Fibroblast of skin of right quadriceps (primary cell): ENCODE measurements at regions not wholly inside any gene's neighbourhood (a gene's known extent, or its start where the extent isn't known, plus 50 kb on each side); places are given as distances from the start of the nearest gene placed in this dataset.
"Not testable (repeated sequence)": the region's sequence is repeated elsewhere in the genome, so short reads cannot be mapped to it uniquely, and the experiment has no call there.

Experiments used
- DNase-seq: peaks from one replicate; pipeline ENCODE4 v3.0.0-alpha.2; 2013

DNA sequence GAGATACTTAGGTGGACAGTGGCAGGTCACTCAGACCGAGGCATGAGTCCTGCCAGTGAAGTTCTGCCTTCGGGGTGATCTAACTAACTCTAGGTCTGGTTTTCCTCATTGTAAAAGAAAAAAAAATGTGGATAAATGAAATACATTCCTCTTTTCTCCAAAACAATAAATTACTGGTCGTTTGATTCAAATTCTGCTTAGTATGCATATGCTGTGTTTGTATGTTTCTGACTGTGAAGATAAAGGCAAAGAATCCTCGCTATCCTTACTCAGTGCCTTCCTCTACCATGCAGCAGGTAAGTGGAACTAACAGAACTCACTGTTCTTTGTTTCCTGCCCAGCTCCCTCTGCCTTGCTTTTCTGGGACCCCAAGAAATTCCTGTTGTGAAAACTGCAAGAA is 330.1 kb downstream of the SUCLG1 start:
- DNase-seq = no peak

GRCh38 chr2:84127812-84128211 is 331.3 kb downstream of the SUCLG1 start:
- not testable (repeated sequence) for DNase-seq

- no peak for DNase-seq
These were observed 332.6 kb downstream of the SUCLG1 start for GRCh38 chr2:84126530-84126929.

- DNase-seq = no peak
These were observed 333.0 kb downstream of the SUCLG1 start for GRCh38 chr2:84126084-84126483.

GRCh38 chr2:84116143-84116542 is 342.9 kb downstream of the SUCLG1 start:
- DNase-seq = no peak

DNA sequence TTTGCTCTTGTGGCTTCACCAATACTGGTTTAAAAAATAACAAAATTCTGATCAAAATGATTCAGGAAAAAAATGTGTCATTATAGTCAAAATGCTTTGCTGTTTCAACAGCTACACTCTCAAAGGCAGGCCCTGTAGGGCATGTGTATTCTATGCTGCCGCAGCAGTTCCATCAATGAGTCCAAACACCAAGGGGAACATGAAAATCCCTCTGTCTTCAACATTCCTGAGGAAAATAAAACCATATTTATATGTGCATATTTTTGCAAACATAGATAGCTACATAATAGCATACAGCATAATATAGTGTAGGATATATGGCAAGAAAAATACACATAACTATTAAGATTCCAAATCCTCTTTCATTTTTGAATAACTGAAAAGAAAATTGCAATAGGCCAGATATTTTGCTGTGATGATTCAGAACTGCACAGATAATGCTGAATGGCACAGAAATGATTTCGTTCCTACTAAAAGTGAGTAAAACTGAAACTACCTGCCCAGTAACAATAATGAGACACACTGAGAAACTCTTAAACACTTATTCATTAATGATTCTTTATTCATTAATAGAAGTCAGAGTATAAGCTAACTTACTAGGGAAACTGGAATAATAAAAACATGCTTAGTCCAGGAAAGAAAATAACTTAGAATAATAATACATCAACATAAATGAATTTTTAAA is 343.8 kb downstream of the SUCLG1 start:
- no peak for DNase-seq

DNA sequence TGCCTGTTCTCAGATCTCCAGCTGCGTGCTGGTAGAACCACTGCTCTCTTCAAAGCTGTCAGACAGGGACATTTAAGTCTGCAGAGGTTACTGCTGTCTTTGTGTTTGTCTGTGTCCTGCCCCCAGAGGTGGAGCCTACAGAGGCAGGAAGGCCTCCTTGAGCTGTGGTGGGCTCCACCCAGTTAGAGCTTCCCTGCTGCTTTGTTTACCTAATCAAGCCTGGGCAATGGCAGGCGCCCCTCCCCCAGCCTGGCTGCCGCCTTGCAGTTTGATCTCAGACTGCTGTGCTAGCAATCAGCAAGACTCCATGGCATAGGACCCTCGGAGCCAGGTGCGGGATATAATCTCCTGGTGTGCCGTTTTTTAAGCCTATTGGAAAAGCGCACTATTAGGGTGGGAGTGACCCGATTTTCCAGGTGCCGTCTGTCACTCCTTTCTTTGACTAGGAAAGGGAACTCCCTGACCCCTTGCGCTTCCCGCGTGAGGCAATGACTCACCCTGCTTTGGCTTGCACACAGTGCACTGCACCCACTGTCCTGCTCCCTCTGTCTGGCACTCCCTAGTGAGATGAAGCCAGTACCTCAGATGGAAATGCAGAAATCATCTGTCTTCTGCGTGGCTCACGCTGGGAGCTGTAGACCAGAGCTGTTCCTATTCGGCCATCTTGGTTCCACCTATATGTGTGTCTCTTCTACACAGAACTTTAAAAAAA is 355.1 kb downstream of the SUCLG1 start:
- not testable (repeated sequence) for DNase-seq

GRCh38 chr2:84102274-84102673 is 356.8 kb downstream of the SUCLG1 start:
- no peak for DNase-seq

- DNase-seq = no peak
These were observed 370.4 kb downstream of the SUCLG1 start for GRCh38 chr2:84088656-84089055.

- no peak for DNase-seq
These were observed 373.5 kb downstream of the SUCLG1 start for GRCh38 chr2:84085562-84085961.

GRCh38 chr2:84084856-84085255 is 374.2 kb downstream of the SUCLG1 start:
- DNase-seq = no peak

- no peak for DNase-seq
These were observed 375.1 kb downstream of the SUCLG1 start for GRCh38 chr2:84083984-84084383.

GRCh38 chr2:84078471-84078870 is 380.6 kb downstream of the SUCLG1 start:
- DNase-seq = no peak

- peak; percentile 19 for DNase-seq
These were observed 381.6 kb downstream of the SUCLG1 start for GRCh38 chr2:84077496-84077895.

DNA sequence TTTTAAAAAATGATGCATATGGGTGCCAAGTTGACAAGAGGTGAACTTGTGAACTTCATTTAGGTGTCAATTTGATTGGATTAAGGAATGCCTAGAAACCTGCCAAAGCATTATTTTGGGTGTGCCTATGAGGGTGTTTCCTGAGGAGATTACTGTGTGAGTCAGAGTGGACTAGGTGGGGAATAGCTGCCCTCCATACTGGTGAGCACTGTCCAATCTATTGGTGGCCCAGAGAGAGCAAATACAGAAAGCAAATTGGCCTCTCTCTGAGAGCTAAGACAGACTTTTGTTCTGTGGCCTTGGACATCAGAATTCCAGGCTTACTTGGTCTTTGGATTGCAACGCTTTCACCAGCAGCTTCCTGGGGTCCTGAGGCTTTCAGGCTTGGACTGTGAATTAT is 388.0 kb downstream of the SUCLG1 start:
- no peak for DNase-seq

DNA sequence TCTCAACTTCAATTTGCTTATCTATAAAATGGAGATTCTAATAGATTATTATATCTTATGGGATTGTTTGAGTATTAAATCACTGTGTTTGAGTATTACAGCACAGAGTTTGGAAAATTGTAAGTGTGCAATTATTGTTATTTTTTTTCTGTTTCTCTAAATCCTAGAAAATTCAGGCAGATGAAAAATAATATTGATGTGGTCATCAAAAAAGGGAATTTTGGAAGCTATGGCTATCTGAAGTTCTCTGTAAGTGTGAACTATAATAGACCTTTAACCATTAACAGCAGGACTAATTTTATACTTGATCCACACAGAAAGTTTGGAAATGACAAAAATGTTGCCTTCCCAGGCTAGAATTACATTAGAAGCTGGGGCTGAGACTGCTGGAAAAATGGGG is 393.2 kb downstream of the SUCLG1 start:
- DNase-seq = no peak

GRCh38 chr2:84057917-84058560 is 401.0 kb downstream of the SUCLG1 start:
- no peak for DNase-seq

DNA sequence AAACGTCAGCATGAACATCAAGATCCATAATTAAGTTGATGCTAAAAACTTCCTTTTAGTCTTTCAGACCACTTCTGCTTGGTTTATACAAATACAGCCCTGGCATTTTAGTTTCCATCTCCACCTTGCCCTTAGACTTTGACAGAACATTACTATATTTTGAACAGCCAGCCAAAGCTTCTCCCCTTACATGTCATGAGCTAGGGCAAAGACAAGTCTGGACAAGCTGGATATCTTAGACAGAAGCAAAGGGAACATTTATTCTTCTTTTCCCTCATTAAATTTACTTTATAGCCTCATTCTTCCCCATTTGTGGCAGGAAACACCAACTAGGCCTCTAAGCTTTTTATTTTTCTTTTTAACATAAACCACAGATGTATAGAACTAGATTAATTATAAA is 403.3 kb downstream of the SUCLG1 start:
- DNase-seq = no peak

DNA sequence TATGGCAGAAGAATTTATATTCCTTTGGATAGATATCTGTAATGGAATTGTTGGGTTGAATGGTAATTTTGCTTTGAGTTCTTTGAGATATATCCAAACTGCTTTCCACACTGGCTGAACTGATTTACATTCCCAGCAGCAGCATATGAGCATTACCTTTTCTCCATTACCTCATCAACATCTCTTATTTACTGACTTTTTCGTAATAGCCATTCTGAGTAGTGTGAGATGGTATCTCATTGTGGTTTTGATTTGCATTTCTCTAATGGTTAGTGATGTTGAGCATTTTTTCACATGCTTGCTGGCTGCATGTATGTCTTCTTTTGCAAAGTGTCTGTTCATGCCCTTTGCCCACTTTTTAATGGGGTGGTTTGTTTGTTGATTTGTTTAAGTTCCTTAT is 404.5 kb downstream of the SUCLG1 start:
- DNase-seq = not testable (repeated sequence)

DNA sequence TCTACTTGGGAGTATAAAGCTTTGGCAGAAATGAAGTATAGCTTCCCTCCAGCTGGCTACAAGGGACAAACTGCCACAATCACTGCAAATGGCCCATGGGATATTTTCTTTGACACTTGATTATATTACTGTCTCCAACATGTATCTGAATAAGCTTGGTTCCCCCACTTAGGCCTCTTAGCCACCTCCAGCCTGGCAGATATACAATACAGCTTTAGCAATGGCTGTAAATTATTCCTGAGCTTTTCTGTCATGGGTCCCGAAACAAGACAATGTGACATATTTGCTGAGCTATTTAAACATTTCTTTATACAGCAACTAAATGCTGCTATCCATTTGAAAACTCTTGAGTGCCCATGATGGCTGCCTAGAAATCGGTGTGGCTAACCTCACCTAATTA is 406.2 kb downstream of the SUCLG1 start:
- no peak for DNase-seq

- DNase-seq = no peak
These were observed 407.0 kb downstream of the SUCLG1 start for GRCh38 chr2:84052043-84052442.

DNA sequence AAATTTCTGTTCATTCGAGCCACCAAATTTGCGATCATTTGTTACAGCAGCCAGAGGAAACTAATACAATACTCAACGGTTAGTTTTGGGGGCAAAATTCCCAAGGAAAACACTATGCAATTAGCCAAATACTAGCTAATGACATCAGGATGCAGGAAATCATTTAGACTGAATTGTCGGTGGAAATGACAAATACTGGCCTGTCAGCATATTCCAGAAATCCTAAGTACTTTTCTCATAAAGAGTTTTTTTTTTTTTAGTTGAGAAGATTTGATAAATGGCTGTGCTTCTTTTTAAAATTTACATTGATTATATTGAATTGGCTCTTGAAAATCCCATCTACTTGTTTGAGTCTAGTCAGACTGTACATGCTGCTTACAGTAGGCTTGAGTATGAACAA is 410.1 kb downstream of the SUCLG1 start:
- no peak for DNase-seq

GRCh38 chr2:84041506-84041905 is 417.6 kb downstream of the SUCLG1 start:
- no peak for DNase-seq

- DNase-seq = no peak
These were observed 418.8 kb downstream of the SUCLG1 start for GRCh38 chr2:84040281-84040680.
